SK-N-SH treated with all-trans-retinoic acid at 6 μM for 48 hours (cell line): ENCODE measurements at regions not wholly inside any gene's neighbourhood (a gene's known extent, or its start where the extent isn't known, plus 50 kb on each side); places are given as distances from the start of the nearest gene placed in this dataset.

Experiments used
- ATAC-seq: fragments of 200-7000 bp; cut with Tn5 transposase; 3 replicates; pipeline ENCODE4 v1.9.1; 2020; ENCODE audit warnings: mild to moderate bottlenecking, moderate library complexity
- ARNTL ChIP-seq: fragments of 450-650 bp; formaldehyde crosslinking; IDR thresholded peaks from 2 replicates; pipeline ENCODE4 v1.5.0; 2020; ENCODE audit warnings: low read depth, mild to moderate bottlenecking, moderate library complexity, borderline replicate concordance
- BACH2 ChIP-seq: fragments of 250-450 bp; sonication (Bioruptor Pico); IDR thresholded peaks from 2 replicates; pipeline ENCODE4 v1.9.0; 2021; ENCODE audit warnings: mild to moderate bottlenecking, borderline replicate concordance
- CSDC2 ChIP-seq: fragments of 250-450 bp; sonication (Bioruptor Pico); IDR thresholded peaks from 2 replicates; pipeline ENCODE4 v1.5.0; 2020; ENCODE audit warnings: mild to moderate bottlenecking, moderate library complexity
- CSRNP3 ChIP-seq: fragments of 250-450 bp; sonication (Bioruptor Pico); IDR thresholded peaks from 2 replicates; pipeline ENCODE4 v1.5.1; 2021; ENCODE audit warnings: mild to moderate bottlenecking, moderate library complexity
- ESRRG ChIP-seq: fragments of 250-450 bp; sonication (Bioruptor Pico); IDR thresholded peaks from 2 replicates; pipeline ENCODE4 v1.6.1; 2021; ENCODE audit warnings: mild to moderate bottlenecking
- GLIS3 ChIP-seq: fragments of 250-450 bp; sonication (Bioruptor Pico); IDR thresholded peaks from 2 replicates; pipeline ENCODE4 v1.5.0; 2020; ENCODE audit warnings: mild to moderate bottlenecking, moderate library complexity
- ISL1 ChIP-seq: fragments of 250-450 bp; sonication (Bioruptor Pico); IDR thresholded peaks from 2 replicates; pipeline ENCODE4 v2.1.2; 2022; ENCODE audit warnings: mild to moderate bottlenecking, moderate library complexity
- OSR1 ChIP-seq: fragments of 250-450 bp; sonication (Bioruptor Pico); IDR thresholded peaks from 2 replicates; pipeline ENCODE4 v1.8.0; 2022; ENCODE audit warnings: moderate library complexity, mild to moderate bottlenecking, inconsistent platforms
- PPARA ChIP-seq: fragments of 250-450 bp; sonication (Bioruptor Pico); IDR thresholded peaks from 2 replicates; pipeline ENCODE4 v1.5.0; 2020; ENCODE audit warnings: mild to moderate bottlenecking, borderline replicate concordance
- RARB ChIP-seq: fragments of 250-450 bp; sonication (Bioruptor Pico); IDR thresholded peaks from 2 replicates; pipeline ENCODE4 v1.8.0; 2021; ENCODE audit warnings: mild to moderate bottlenecking, moderate library complexity
- SNAI2 ChIP-seq: fragments of 250-450 bp; sonication (Bioruptor Pico); IDR thresholded peaks from 2 replicates; pipeline ENCODE4 v1.5.0; 2020; ENCODE audit warnings: mild to moderate bottlenecking, moderate library complexity
- TCF4 ChIP-seq: fragments of 250-450 bp; sonication (Bioruptor Pico); IDR thresholded peaks from 2 replicates; pipeline ENCODE4 v1.8.0; 2021; ENCODE audit warnings: mild to moderate bottlenecking, moderate library complexity, borderline replicate concordance
- TOX ChIP-seq: fragments of 250-450 bp; sonication (Bioruptor Pico); IDR thresholded peaks from 2 replicates; pipeline ENCODE4 v1.8.0; 2021; ENCODE audit warnings: mild to moderate bottlenecking, moderate library complexity, borderline replicate concordance
- ZC3H10 ChIP-seq: fragments of 250-450 bp; sonication (Bioruptor Pico); IDR thresholded peaks from 2 replicates; pipeline ENCODE4 v1.5.1; 2021; ENCODE audit warnings: mild to moderate bottlenecking, moderate library complexity
- ZFP3 ChIP-seq: fragments of 250-450 bp; sonication (Bioruptor Pico); IDR thresholded peaks from 2 replicates; pipeline ENCODE4 v1.5.0; 2020; ENCODE audit warnings: mild to moderate bottlenecking, moderate library complexity
- ZFP30 ChIP-seq: fragments of 450-650 bp; formaldehyde crosslinking; IDR thresholded peaks from 2 replicates; pipeline ENCODE4 v1.5.0; 2022; ENCODE audit warnings: mild to moderate bottlenecking, moderate library complexity
- ZNF565 ChIP-seq: fragments of 450-650 bp; formaldehyde crosslinking; conservative IDR thresholded peaks from 2 replicates; pipeline ENCODE4 v1.5.0; 2020; ENCODE audit warnings: low read depth, mild to moderate bottlenecking, moderate library complexity
- ZNF70 ChIP-seq: fragments of 450-650 bp; formaldehyde crosslinking; IDR thresholded peaks from 2 replicates; pipeline ENCODE4 v1.5.0; 2020; ENCODE audit warnings: mild to moderate bottlenecking, moderate library complexity
- ZNF8 ChIP-seq: fragments of 450-650 bp; formaldehyde crosslinking; IDR thresholded peaks from 2 replicates; pipeline ENCODE4 v1.5.0; 2020; ENCODE audit warnings: mild to moderate bottlenecking, moderate library complexity
- TF ChIP-seq, protein P1 (sequence below): fragments of 250-450 bp; sonication (Bioruptor Pico); IDR thresholded peaks from 2 replicates; pipeline ENCODE4 v1.5.1; 2020; ENCODE audit warnings: low read depth, mild to moderate bottlenecking, moderate library complexity
- TF ChIP-seq, protein P2 (sequence below): fragments of 250-450 bp; sonication (Bioruptor Pico); IDR thresholded peaks from 2 replicates; pipeline ENCODE4 v1.8.0; 2020; ENCODE audit warnings: mild to moderate bottlenecking, moderate library complexity, borderline replicate concordance

DNA sequence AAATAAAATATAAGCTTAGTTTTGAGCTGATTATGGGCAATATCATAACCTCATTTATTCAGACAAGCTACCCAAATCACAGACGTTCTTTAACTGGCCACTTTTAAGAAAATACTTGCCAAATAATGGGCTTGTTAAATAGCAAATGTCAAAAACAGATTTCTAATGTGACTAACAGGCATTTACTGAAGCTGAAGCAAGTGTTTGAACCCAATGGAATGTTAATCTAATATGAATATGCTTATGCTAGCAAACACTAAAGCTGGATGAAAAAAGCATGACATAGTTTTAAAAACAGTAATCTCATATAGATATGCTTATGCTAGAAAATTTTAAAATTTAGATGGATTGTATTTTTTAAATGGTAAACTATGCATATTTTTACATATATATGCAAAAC is 411.6 kb upstream of the PTGER4 start:
- TF ChIP-seq ISL1 = no peak
- no peak for TF ChIP-seq CSDC2 (CRISPR knock-in tag)
- TF ChIP-seq ZNF565 (CRISPR knock-in tag) = no peak
- TF ChIP-seq ARNTL (CRISPR knock-in tag) = no peak
- no peak for TF ChIP-seq ESRRG
- no peak for TF ChIP-seq ZNF70 (CRISPR knock-in tag)
- TF ChIP-seq RARB (CRISPR knock-in tag) = no peak
- TF ChIP-seq ZFP3 (CRISPR knock-in tag) = no peak
- TF ChIP-seq PPARA (CRISPR knock-in tag) = no peak
- TF ChIP-seq, protein P1, sequence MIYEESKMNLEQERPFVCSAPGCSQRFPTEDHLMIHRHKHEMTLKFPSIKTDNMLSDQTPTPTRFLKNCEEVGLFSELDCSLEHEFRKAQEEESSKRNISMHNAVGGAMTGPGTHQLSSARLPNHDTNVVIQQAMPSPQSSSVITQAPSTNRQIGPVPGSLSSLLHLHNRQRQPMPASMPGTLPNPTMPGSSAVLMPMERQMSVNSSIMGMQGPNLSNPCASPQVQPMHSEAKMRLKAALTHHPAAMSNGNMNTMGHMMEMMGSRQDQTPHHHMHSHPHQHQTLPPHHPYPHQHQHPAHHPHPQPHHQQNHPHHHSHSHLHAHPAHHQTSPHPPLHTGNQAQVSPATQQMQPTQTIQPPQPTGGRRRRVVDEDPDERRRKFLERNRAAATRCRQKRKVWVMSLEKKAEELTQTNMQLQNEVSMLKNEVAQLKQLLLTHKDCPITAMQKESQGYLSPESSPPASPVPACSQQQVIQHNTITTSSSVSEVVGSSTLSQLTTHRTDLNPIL (CRISPR knock-in tag) = no peak
- no peak for TF ChIP-seq TOX (CRISPR knock-in tag)
- TF ChIP-seq ZNF8 = no peak
- no peak for TF ChIP-seq BACH2 (CRISPR knock-in tag)
- ATAC-seq = no peak

- TF ChIP-seq ARNTL (CRISPR knock-in tag) = no peak
- TF ChIP-seq OSR1 = no peak
- no peak for TF ChIP-seq GLIS3 (CRISPR knock-in tag)
- no peak for TF ChIP-seq ISL1
- no peak for TF ChIP-seq TOX (CRISPR knock-in tag)
- no peak for ATAC-seq
Measured at GRCh38 chr5:40266952-40267351, 412.8 kb upstream of the PTGER4 start.

- TF ChIP-seq CSRNP3 (CRISPR knock-in tag) = no peak
- no peak for TF ChIP-seq ZC3H10
- TF ChIP-seq BACH2 (CRISPR knock-in tag) = no peak
- TF ChIP-seq ISL1 = no peak
- no peak for TF ChIP-seq OSR1
- no peak for TF ChIP-seq RARB (CRISPR knock-in tag)
- TF ChIP-seq PPARA (CRISPR knock-in tag) = no peak
- TF ChIP-seq ZFP30 (CRISPR knock-in tag) = no peak
- no peak for TF ChIP-seq SNAI2 (CRISPR knock-in tag)
- no peak for TF ChIP-seq ZNF70 (CRISPR knock-in tag)
- no peak for TF ChIP-seq ARNTL (CRISPR knock-in tag)
- no peak for TF ChIP-seq TCF4 (CRISPR knock-in tag)
- TF ChIP-seq, protein P1 (CRISPR knock-in tag) = no peak
- no peak for TF ChIP-seq GLIS3 (CRISPR knock-in tag)
- no peak for ATAC-seq
Measured at GRCh38 chr5:40261984-40262383, 417.7 kb upstream of the PTGER4 start.

DNA sequence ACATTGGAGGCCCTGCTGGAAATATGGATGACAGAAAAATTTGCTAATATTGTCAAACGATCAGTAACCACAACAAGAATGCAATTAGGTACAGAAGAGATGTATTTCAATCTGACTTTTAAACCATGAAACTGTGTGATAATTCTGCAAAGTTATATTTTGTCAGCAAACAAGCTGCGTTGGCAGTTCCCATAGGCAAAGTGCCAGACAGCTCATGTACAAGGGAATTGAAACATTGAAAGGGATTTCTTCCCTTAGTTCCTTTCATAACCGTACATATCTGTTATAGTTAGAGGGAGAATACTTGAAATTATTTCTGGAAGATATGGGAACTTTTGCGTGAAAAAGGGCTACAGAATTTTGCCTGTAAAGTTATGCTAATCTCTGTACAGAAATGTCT is 419.4 kb upstream of the PTGER4 start:
- no peak for TF ChIP-seq SNAI2 (CRISPR knock-in tag)
- TF ChIP-seq ZNF8 = no peak
- TF ChIP-seq, protein P2, sequence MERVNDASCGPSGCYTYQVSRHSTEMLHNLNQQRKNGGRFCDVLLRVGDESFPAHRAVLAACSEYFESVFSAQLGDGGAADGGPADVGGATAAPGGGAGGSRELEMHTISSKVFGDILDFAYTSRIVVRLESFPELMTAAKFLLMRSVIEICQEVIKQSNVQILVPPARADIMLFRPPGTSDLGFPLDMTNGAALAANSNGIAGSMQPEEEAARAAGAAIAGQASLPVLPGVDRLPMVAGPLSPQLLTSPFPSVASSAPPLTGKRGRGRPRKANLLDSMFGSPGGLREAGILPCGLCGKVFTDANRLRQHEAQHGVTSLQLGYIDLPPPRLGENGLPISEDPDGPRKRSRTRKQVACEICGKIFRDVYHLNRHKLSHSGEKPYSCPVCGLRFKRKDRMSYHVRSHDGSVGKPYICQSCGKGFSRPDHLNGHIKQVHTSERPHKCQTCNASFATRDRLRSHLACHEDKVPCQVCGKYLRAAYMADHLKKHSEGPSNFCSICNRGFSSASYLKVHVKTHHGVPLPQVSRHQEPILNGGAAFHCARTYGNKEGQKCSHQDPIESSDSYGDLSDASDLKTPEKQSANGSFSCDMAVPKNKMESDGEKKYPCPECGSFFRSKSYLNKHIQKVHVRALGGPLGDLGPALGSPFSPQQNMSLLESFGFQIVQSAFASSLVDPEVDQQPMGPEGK = no peak
- no peak for TF ChIP-seq ZNF70 (CRISPR knock-in tag)
- TF ChIP-seq ZNF565 (CRISPR knock-in tag) = no peak
- no peak for TF ChIP-seq CSDC2 (CRISPR knock-in tag)
- TF ChIP-seq ZC3H10 = no peak
- ATAC-seq = no peak

GRCh38 chr5:40258222-40258621 is 421.5 kb upstream of the PTGER4 start:
- TF ChIP-seq RARB (CRISPR knock-in tag) = no peak
- no peak for TF ChIP-seq CSRNP3 (CRISPR knock-in tag)
- TF ChIP-seq ZFP30 (CRISPR knock-in tag) = no peak
- no peak for TF ChIP-seq GLIS3 (CRISPR knock-in tag)
- TF ChIP-seq OSR1 = no peak
- no peak for TF ChIP-seq ZNF70 (CRISPR knock-in tag)
- no peak for TF ChIP-seq SNAI2 (CRISPR knock-in tag)
- TF ChIP-seq ISL1 = no peak
- no peak for TF ChIP-seq ZNF565 (CRISPR knock-in tag)
- TF ChIP-seq PPARA (CRISPR knock-in tag) = no peak
- TF ChIP-seq, all 23 proteins: peak for 0
- ATAC-seq = no peak
